Brain microvascular endothelial cell (primary cell): ENCODE measurements at regions not wholly inside any gene's neighbourhood (a gene's known extent, or its start where the extent isn't known, plus 50 kb on each side); places are given as distances from the start of the nearest gene placed in this dataset.

ENCODE experiments used
- DNase-seq: peaks from one replicate; pipeline ENCODE4 v3.0.0-alpha.2; 2020
- H3K27ac ChIP-seq: fragments of 250-450 bp; sonication (Bioruptor Pico); 2 replicates; pipeline ENCODE4 v1.5.1; 2020; ENCODE audit warnings: mild to moderate bottlenecking, moderate library complexity
- H3K27me3 ChIP-seq: fragments of 250-450 bp; sonication (Bioruptor Pico); replicated peaks from 2 replicates; pipeline ENCODE4 v1.5.1; 2020; ENCODE audit warnings: mild to moderate bottlenecking
- H3K36me3 ChIP-seq: fragments of 250-450 bp; sonication (Bioruptor Pico); replicated peaks from 2 replicates; pipeline ENCODE4 v1.5.1; 2020; ENCODE audit warnings: mild to moderate bottlenecking
- H3K4me3 ChIP-seq: 2 replicates; pipeline ENCODE4 v1.5.1; 2011; ENCODE audit warnings: low read depth, mild to moderate bottlenecking, control low read depth, low read length, moderate library complexity
- in situ Hi-C: cut with HindIII; loops from 2 replicates; pipeline ENCODE4 v1.10.0; 2017; ENCODE audit warnings: low sequenced_read_pairs, low pct_ligation_motif_present
- TF ChIP-seq, protein P1 (sequence below): IDR thresholded peaks from 2 replicates; pipeline ENCODE4 v1.5.1; 2011; ENCODE audit warnings: low read depth, mild to moderate bottlenecking, moderate library complexity, low read length, control low read depth, inconsistent platforms; ENCODE audit errors: missing control alignments

- Histone ChIP-seq H3K36me3 (no peaks in the 10 kb centered on the region), H3K4me3 (no peak overlapping the region), H3K27ac (no peak overlapping the region), H3K27me3 (no peaks in the 10 kb centered on the region)
- no peak for DNase-seq
- TF ChIP-seq, protein P1, sequence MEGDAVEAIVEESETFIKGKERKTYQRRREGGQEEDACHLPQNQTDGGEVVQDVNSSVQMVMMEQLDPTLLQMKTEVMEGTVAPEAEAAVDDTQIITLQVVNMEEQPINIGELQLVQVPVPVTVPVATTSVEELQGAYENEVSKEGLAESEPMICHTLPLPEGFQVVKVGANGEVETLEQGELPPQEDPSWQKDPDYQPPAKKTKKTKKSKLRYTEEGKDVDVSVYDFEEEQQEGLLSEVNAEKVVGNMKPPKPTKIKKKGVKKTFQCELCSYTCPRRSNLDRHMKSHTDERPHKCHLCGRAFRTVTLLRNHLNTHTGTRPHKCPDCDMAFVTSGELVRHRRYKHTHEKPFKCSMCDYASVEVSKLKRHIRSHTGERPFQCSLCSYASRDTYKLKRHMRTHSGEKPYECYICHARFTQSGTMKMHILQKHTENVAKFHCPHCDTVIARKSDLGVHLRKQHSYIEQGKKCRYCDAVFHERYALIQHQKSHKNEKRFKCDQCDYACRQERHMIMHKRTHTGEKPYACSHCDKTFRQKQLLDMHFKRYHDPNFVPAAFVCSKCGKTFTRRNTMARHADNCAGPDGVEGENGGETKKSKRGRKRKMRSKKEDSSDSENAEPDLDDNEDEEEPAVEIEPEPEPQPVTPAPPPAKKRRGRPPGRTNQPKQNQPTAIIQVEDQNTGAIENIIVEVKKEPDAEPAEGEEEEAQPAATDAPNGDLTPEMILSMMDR = no peak
- in situ Hi-C loops = no loop called here
Measured at GRCh38 chr13:61696676-61697075, 281.0 kb upstream of the PCDH20 start.

GRCh38 chr13:61695147-61695546, 279.5 kb upstream of the PCDH20 start:
- no peak for DNase-seq
- TF ChIP-seq, protein P1 = no peak
- in situ Hi-C loops = no loop called here

DNA sequence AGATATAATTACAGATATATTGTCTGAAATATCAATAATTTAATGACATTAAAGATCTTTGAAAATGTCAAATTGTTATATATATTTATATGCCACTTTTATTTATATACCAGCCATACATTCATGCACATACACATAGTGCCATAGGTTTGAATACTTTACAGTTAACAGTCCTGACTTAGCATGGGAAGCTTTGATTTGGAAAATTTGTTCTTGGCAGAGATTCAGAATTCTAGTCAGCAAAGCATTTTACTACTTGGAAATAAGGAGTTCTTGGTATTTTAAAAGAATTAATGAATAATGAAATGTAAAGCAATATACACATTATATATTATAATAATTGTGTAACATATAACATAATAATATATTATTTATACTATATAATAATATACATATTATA, 277.0 kb upstream of the PCDH20 start:
- in situ Hi-C loops = no loop called here
- H3K4me3 ChIP-seq = no peak overlapping the region
- TF ChIP-seq, protein P1 = no peak
- no peak overlapping the region for H3K27ac ChIP-seq
- no peaks in the 10 kb centered on the region for H3K36me3 ChIP-seq
- no peak for DNase-seq
- no peaks in the 10 kb centered on the region for H3K27me3 ChIP-seq

More at GRCh38 chr13:61695147-61695546, 279.5 kb upstream of the PCDH20 start:
- Histone ChIP-seq H3K27me3 (no peaks in the 10 kb centered on the region), H3K4me3 (no peak overlapping the region), H3K27ac (no peak overlapping the region), H3K36me3 (no peaks in the 10 kb centered on the region)

DNA sequence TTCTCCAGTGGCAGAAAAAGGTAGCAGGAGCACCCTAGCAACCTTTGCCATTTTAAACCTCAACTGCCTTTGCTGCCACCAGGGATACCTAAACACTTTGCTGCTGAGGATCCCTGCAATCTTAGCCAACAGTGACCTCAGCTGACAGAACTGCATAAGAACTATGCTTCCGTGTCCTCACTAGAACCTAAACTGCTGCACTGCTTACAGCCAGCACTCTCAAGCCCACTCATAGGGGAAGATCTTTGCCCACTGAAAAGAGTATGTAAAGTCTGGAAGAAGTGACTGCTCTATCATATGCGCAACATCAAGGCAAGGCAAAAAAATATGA, 270.0 kb upstream of the PCDH20 start:
- Histone ChIP-seq H3K27me3 (no peaks in the 10 kb centered on the region), H3K4me3 (no peak overlapping the region), H3K27ac (no peak overlapping the region), H3K36me3 (no peaks in the 10 kb centered on the region)
- TF ChIP-seq, protein P1 = peak; percentile 35
- in situ Hi-C loops = no loop called here
- no peak for DNase-seq

GRCh38 chr13:61684976-61685681, 269.5 kb upstream of the PCDH20 start:
- no peak for DNase-seq
- TF ChIP-seq, protein P1 = no peak
- Histone ChIP-seq H3K4me3 (no peak overlapping the region), H3K36me3 (no peaks in the 10 kb centered on the region), H3K27me3 (no peaks in the 10 kb centered on the region), H3K27ac (no peak overlapping the region)
- in situ Hi-C loops = no loop called here

- no peak overlapping the region for H3K4me3 ChIP-seq
Measured at GRCh38 chr13:61672756-61673155, 257.1 kb upstream of the PCDH20 start.

More at GRCh38 chr13:61672756-61673155, 257.1 kb upstream of the PCDH20 start:
- Histone ChIP-seq H3K27ac (no peak overlapping the region), H3K27me3 (no peaks in the 10 kb centered on the region), H3K36me3 (no peaks in the 10 kb centered on the region)
- no peak for DNase-seq
- in situ Hi-C loops = no loop called here
- TF ChIP-seq, protein P1 = no peak
